H1 (cell line): ENCODE measurements at regions not wholly inside any gene's neighbourhood (a gene's known extent, or its start where the extent isn't known, plus 50 kb on each side); places are given as distances from the start of the nearest gene placed in this dataset.

Experiments used
- CTCF ChIA-PET: fragments of 300-600 bp; sonication (Branson Sonifier 250); formaldehyde crosslinking; loops from one replicate; lab custom pipeline; 2021; ENCODE audit not compliant: partially characterized antibody; lab: Charles Lee
- POLR2A ChIA-PET: fragments of 300-600 bp; sonication (Branson Sonifier 250); formaldehyde crosslinking; loops from one replicate; lab custom pipeline; 2021; ENCODE audit warnings: inconsistent platforms; ENCODE audit not compliant: partially characterized antibody; lab: Charles Lee
- DNase-seq, 2 experiments: peaks; one replicate each; pipeline versions ENCODE4 v3.0.0 to v3.0.0-alpha.2; 2010 to 2022; ENCODE audit warnings: low spot score in 2 of 2, low read depth in 1 of 2, mixed read lengths in 1 of 2
- FAIRE-seq: peaks from 2 replicates; lab custom pipeline; 2011; peaks lifted over from hg19 to GRCh38; lab: Jason Lieb, UNC
- H2AFZ ChIP-seq: 2 replicates; pipeline ENCODE4 v1.8.1; 2012; ENCODE audit warnings: low read length, inconsistent platforms
- H2AK5ac ChIP-seq: 2 replicates; pipeline ENCODE4 v1.6.1; 2013; ENCODE audit warnings: low read depth, low read length
- H2BK120ac ChIP-seq: replicated peaks from 2 replicates; pipeline ENCODE3; 2013; ENCODE audit warnings: low read depth, low read length, inconsistent platforms
- H2BK12ac ChIP-seq: 2 replicates; pipeline ENCODE4 v1.6.1; 2013; ENCODE audit warnings: low read depth, low read length
- H2BK15ac ChIP-seq: 2 replicates; pipeline ENCODE4 v1.6.1; 2013; ENCODE audit warnings: low read length
- H2BK20ac ChIP-seq: 2 replicates; pipeline ENCODE4 v1.6.1; 2013; ENCODE audit warnings: low read length
- H2BK5ac ChIP-seq: 2 replicates; pipeline ENCODE4 v1.6.1; 2013; ENCODE audit warnings: low read depth, low read length
- H3K14ac ChIP-seq: 2 replicates; pipeline ENCODE4 v1.6.1; 2013; ENCODE audit warnings: inconsistent platforms; ENCODE audit not compliant: insufficient read length
- H3K18ac ChIP-seq: 2 replicates; pipeline ENCODE4 v1.6.1; 2013; ENCODE audit warnings: low read length; ENCODE audit errors: extremely low read depth
- H3K23ac ChIP-seq: 2 replicates; pipeline ENCODE4 v1.6.1; 2013; ENCODE audit warnings: inconsistent platforms; ENCODE audit not compliant: insufficient read length
- H3K23me2 ChIP-seq: 2 replicates; pipeline ENCODE4 v1.6.1; 2013; ENCODE audit warnings: low read depth, low read length
- H3K27ac ChIP-seq: 2 replicates; pipeline ENCODE4 v1.6.1; 2011; ENCODE audit warnings: low read depth, low read length, inconsistent platforms
- H3K27me3 ChIP-seq, 4 experiments: replicated peaks in 1 of 4; 1 replicate in 1 of 4; 2 replicates in 3 of 4; pipeline versions ENCODE4 v1.6.1 to v1.8.1; 2011 to 2013; ENCODE audit warnings: low read length in 3 of 4, mild to moderate bottlenecking in 3 of 4, inconsistent platforms in 2 of 4, mixed read lengths in 2 of 4, moderate library complexity in 1 of 4; ENCODE audit not compliant: control insufficient read depth in 3 of 4, insufficient read depth in 3 of 4; ENCODE audit errors: extremely low read depth in 1 of 4
- H3K36me3 ChIP-seq, 4 experiments: 2 replicates each; pipeline versions ENCODE4 v1.6.1 to v1.8.1; 2011 to 2013; ENCODE audit warnings: mild to moderate bottlenecking in 4 of 4, low read length in 3 of 4, moderate library complexity in 2 of 4, control low read depth in 1 of 4, inconsistent platforms in 1 of 4; ENCODE audit not compliant: insufficient read depth in 4 of 4, control insufficient read depth in 2 of 4
- H3K4ac ChIP-seq: replicated peaks from 2 replicates; pipeline ENCODE3; 2013; ENCODE audit warnings: low read length, low read depth, mixed read lengths, inconsistent platforms; ENCODE audit not compliant: insufficient read length
- H3K4me1 ChIP-seq, 4 experiments: replicated peaks in 1 of 4; 1 replicate in 1 of 4; 2 replicates in 3 of 4; pipeline versions ENCODE4 v1.6.1 to v1.8.1; 2011 to 2013; ENCODE audit warnings: low read length in 3 of 4, inconsistent platforms in 2 of 4, mixed read lengths in 1 of 4; ENCODE audit not compliant: insufficient read depth in 4 of 4, control insufficient read depth in 3 of 4
- H3K4me2 ChIP-seq, 2 experiments: 2 replicates each; pipeline versions ENCODE4 v1.6.1 to v1.8.1; 2011 to 2013; ENCODE audit warnings: low read depth in 2 of 2, low read length in 2 of 2, control low read depth in 1 of 2, inconsistent platforms in 1 of 2, mild to moderate bottlenecking in 1 of 2; ENCODE audit not compliant: insufficient read depth in 1 of 2
- H3K4me3 ChIP-seq, 4 experiments: fragments of 200-600, 300-600 bp in 1 of 4; sonication (generic), shearing (Covaris generic), sonication (Bioruptor Twin) in 1 of 4; 2 replicates each; pipeline versions ENCODE4 v1.5.1 to v1.8.1; 2011 to 2016; ENCODE audit warnings: low read length in 4 of 4, low read depth in 3 of 4, control low read depth in 2 of 4, inconsistent platforms in 2 of 4, mild to moderate bottlenecking in 2 of 4, mixed read lengths in 1 of 4, moderate library complexity in 1 of 4; ENCODE audit not compliant: insufficient read depth in 2 of 4; ENCODE audit errors: extremely low read depth in 1 of 4
- H3K56ac ChIP-seq: replicated peaks from 2 replicates; pipeline ENCODE3; 2013; ENCODE audit warnings: low read depth, mild to moderate bottlenecking, mixed read lengths, low read length, inconsistent platforms; ENCODE audit not compliant: insufficient read length
- H3K79me1 ChIP-seq: 2 replicates; pipeline ENCODE4 v1.6.1; 2013; ENCODE audit warnings: low read depth, low read length, control low read depth
- H3K79me2 ChIP-seq, 2 experiments: 2 replicates each; pipeline versions ENCODE4 v1.6.1 to v1.8.1; 2012 to 2013; ENCODE audit warnings: low read length in 2 of 2, mild to moderate bottlenecking in 2 of 2, inconsistent platforms in 1 of 2; ENCODE audit not compliant: insufficient read depth in 2 of 2, control insufficient read depth in 1 of 2
- H3K9ac ChIP-seq, 4 experiments: replicated peaks in 1 of 4; 1 replicate in 1 of 4; 2 replicates in 3 of 4; pipeline versions ENCODE4 v1.6.1 to v1.8.1; 2011 to 2013; ENCODE audit warnings: low read depth in 3 of 4, low read length in 3 of 4, control low read depth in 2 of 4, mild to moderate bottlenecking in 2 of 4, moderate library complexity in 2 of 4, inconsistent platforms in 1 of 4; ENCODE audit errors: extremely low read depth in 1 of 4
- H3K9me3 ChIP-seq, 2 experiments: 2 replicates each; pipeline versions ENCODE4 v1.6.1 to v1.8.1; 2012 to 2013; ENCODE audit warnings: mild to moderate bottlenecking in 2 of 2, moderate library complexity in 2 of 2, control low read depth in 1 of 2, inconsistent platforms in 1 of 2, low read depth in 1 of 2, low read length in 1 of 2, mixed read lengths in 1 of 2; ENCODE audit not compliant: insufficient read depth in 2 of 2
- H4K20me1 ChIP-seq, 2 experiments: replicated peaks in 1 of 2; 2 replicates each; pipeline versions ENCODE3 to v1.8.1; 2011 to 2013; ENCODE audit warnings: inconsistent platforms in 2 of 2, low read length in 2 of 2, mild to moderate bottlenecking in 1 of 2; ENCODE audit not compliant: insufficient read depth in 2 of 2, control insufficient read depth in 1 of 2
- H4K5ac ChIP-seq: 2 replicates; pipeline ENCODE4 v1.6.1; 2013; ENCODE audit warnings: low read length, low read depth, mixed read lengths, inconsistent platforms; ENCODE audit not compliant: insufficient read length
- H4K8ac ChIP-seq: 2 replicates; pipeline ENCODE4 v1.8.0; 2013; ENCODE audit warnings: mild to moderate bottlenecking, moderate library complexity, low read length, inconsistent platforms; ENCODE audit not compliant: insufficient read depth; ENCODE audit errors: extremely low read depth
- H4K91ac ChIP-seq: replicated peaks from 2 replicates; pipeline ENCODE3; 2013; ENCODE audit warnings: low read length, mixed read lengths, inconsistent platforms; ENCODE audit not compliant: insufficient read length
- ATF3 ChIP-seq: IDR thresholded peaks from 2 replicates; pipeline ENCODE4 v1.6.1; 2011; ENCODE audit warnings: low read depth, mild to moderate bottlenecking, low read length; ENCODE audit not compliant: insufficient read depth
- CEBPB ChIP-seq: IDR thresholded peaks from 2 replicates; pipeline ENCODE4 v1.6.1; 2012; ENCODE audit warnings: low read depth, low read length
- CHD2 ChIP-seq: IDR thresholded peaks from 2 replicates; pipeline ENCODE4 v1.6.1; 2012; ENCODE audit warnings: low read length, improper control_type of control experiment
- EZH2 ChIP-seq: fragments of 200-600 bp; sonication (generic); IDR thresholded peaks from 2 replicates; pipeline ENCODE4 v1.7.1; 2012; ENCODE audit warnings: low read depth, mild to moderate bottlenecking, moderate library complexity, low read length, inconsistent platforms; ENCODE audit not compliant: severe bottlenecking
- GABPA ChIP-seq: IDR thresholded peaks from 2 replicates; pipeline ENCODE4 v1.6.1; 2011; ENCODE audit warnings: mild to moderate bottlenecking, low read length, moderate library complexity, borderline replicate concordance; ENCODE audit not compliant: insufficient read depth
- KDM1A ChIP-seq: fragments of 200-600, 300-600 bp; sonication (generic); IDR thresholded peaks from 2 replicates; pipeline ENCODE4 v1.7.1; 2016; ENCODE audit warnings: mild to moderate bottlenecking, low read length, borderline replicate concordance
- NRF1 ChIP-seq: IDR thresholded peaks from 2 replicates; pipeline ENCODE4 v1.6.1; 2011; ENCODE audit warnings: mild to moderate bottlenecking, low read depth, low read length, improper control_type of control experiment
- WGBS, 2 experiments: shearing (Covaris generic) in 1 of 2; methylation state at CpG; one replicate each; pipeline versions ENCODE4 v1.1.6 to v1.1.7; 2013 to 2015; ENCODE audit warnings: low lambda C conversion rate in 2 of 2, mixed read lengths in 2 of 2, inconsistent platforms in 1 of 2, low coverage in 1 of 2, missing lambda C conversion rate in 1 of 2; ENCODE audit not compliant: insufficient replicate concordance in 2 of 2, insufficient coverage in 1 of 2, insufficient read length in 1 of 2; ENCODE audit errors: extremely low coverage in 1 of 2, missing lambda C conversion rate in 1 of 2; 5-methylcytosine and 5-hydroxymethylcytosine counted together
- TF ChIP-seq, protein P1 (sequence below): IDR thresholded peaks from 2 replicates; pipeline ENCODE4 v1.6.1; 2012; ENCODE audit warnings: low read length, inconsistent platforms
- TF ChIP-seq, protein P2 (sequence below), 3 experiments: IDR thresholded peaks; 1 replicate in 2 of 3; 2 replicates in 1 of 3; pipeline versions ENCODE4 v1.5.1 to v1.6.1; 2011; ENCODE audit warnings: low read length in 3 of 3, mild to moderate bottlenecking in 3 of 3, inconsistent platforms in 2 of 3, low read depth in 1 of 3, moderate library complexity in 1 of 3; ENCODE audit not compliant: insufficient read depth in 1 of 3; ENCODE audit errors: control extremely low read depth in 1 of 3

DNA sequence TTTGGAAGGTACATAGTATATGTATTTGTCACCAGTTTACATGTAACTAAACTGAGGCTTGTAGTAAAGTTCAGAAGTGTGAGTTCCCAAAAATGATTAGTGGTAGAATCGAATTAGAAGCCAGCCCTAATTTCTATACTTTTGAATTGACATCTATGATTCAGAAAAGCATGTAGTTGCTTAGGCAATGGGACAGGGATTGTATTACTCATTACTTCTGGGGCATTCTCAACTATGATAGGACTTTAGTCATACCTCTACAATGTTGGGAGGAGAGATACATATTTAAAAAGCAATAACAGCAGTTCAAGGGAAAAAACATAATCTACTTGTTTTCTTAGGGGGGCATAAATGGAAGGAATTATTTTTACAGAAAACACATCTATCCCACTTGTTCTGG, 277.9 kb upstream of the E2F7 start:
- H4K5ac ChIP-seq = no peak overlapping the region
- TF ChIP-seq NRF1 (no peak), GABPA (no peak), ATF3 (no peak), KDM1A (no peak), CEBPB (no peak), CHD2 (no peak), EZH2 (no peak)
- TF ChIP-seq, protein P1, sequence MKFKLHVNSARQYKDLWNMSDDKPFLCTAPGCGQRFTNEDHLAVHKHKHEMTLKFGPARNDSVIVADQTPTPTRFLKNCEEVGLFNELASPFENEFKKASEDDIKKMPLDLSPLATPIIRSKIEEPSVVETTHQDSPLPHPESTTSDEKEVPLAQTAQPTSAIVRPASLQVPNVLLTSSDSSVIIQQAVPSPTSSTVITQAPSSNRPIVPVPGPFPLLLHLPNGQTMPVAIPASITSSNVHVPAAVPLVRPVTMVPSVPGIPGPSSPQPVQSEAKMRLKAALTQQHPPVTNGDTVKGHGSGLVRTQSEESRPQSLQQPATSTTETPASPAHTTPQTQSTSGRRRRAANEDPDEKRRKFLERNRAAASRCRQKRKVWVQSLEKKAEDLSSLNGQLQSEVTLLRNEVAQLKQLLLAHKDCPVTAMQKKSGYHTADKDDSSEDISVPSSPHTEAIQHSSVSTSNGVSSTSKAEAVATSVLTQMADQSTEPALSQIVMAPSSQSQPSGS = no peak
- TF ChIP-seq, protein P2, sequence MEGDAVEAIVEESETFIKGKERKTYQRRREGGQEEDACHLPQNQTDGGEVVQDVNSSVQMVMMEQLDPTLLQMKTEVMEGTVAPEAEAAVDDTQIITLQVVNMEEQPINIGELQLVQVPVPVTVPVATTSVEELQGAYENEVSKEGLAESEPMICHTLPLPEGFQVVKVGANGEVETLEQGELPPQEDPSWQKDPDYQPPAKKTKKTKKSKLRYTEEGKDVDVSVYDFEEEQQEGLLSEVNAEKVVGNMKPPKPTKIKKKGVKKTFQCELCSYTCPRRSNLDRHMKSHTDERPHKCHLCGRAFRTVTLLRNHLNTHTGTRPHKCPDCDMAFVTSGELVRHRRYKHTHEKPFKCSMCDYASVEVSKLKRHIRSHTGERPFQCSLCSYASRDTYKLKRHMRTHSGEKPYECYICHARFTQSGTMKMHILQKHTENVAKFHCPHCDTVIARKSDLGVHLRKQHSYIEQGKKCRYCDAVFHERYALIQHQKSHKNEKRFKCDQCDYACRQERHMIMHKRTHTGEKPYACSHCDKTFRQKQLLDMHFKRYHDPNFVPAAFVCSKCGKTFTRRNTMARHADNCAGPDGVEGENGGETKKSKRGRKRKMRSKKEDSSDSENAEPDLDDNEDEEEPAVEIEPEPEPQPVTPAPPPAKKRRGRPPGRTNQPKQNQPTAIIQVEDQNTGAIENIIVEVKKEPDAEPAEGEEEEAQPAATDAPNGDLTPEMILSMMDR (IDR thresholded peaks at IDR 0.05; ENCODE audit: control extremely low read depth in 1 of 3, insufficient read depth in 1 of 3, low read depth in 1 of 3, low read length in 3 of 3) = no peak
- H3K27ac ChIP-seq = no peak overlapping the region
- H4K20me1 ChIP-seq = no peaks in the 10 kb centered on the region
- H4K8ac ChIP-seq = no peak overlapping the region
- no peaks in the 10 kb centered on the region for H3K9me3 ChIP-seq
- no peak overlapping the region for H3K23ac ChIP-seq
- no peak overlapping the region for H2AFZ ChIP-seq
- no peak overlapping the region for H2BK120ac ChIP-seq
- H3K27me3 ChIP-seq = no peaks in the 10 kb centered on the region
- H3K79me1 ChIP-seq = no peaks in the 10 kb centered on the region
- H2BK15ac ChIP-seq = no peak overlapping the region
- no peak overlapping the region for H2BK12ac ChIP-seq
- no peak overlapping the region for H3K4me2 ChIP-seq
- H4K91ac ChIP-seq = no peak overlapping the region
- FAIRE-seq = no peak
- ChIA-PET POLR2A (no interaction called here), CTCF (interaction anchor here (1.2 kb wide), 1 partner anchor 18 kb away, joined by 5 read pairs; no protein-coding TSS in a partner anchor)
- no peak overlapping the region for H3K14ac ChIP-seq
- H3K9ac ChIP-seq = no peak overlapping the region
- no peak overlapping the region for H3K4ac ChIP-seq
- H2BK5ac ChIP-seq = no peak overlapping the region
- H3K36me3 ChIP-seq = no peaks in the 10 kb centered on the region
- WGBS, 2 experiments = 94% methylated on average over 1 of the region's 1 CpG; no CpG with 5 or more reads in 1 of the 2 experiments
- H3K4me3 ChIP-seq = no peak overlapping the region
- H3K79me2 ChIP-seq = no peaks in the 10 kb centered on the region
- H3K56ac ChIP-seq = no peak overlapping the region
- DNase-seq = no peak
- no peak overlapping the region for H2AK5ac ChIP-seq
- no peak overlapping the region for H3K18ac ChIP-seq
- no peak overlapping the region for H2BK20ac ChIP-seq
- H3K23me2 ChIP-seq = no peaks in the 10 kb centered on the region
- H3K4me1 ChIP-seq = no peaks in the 10 kb centered on the region
